Pons (tissue), 1 donor: ENCODE measurements at regions not wholly inside any gene's neighbourhood (a gene's known extent, or its start where the extent isn't known, plus 50 kb on each side); places are given as distances from the start of the nearest gene placed in this dataset.

Source experiments
- DNase-seq: peaks from one replicate; pipeline ENCODE4 v3.0.0-alpha.2; 2016; ENCODE audit warnings: low spot score

DNA sequence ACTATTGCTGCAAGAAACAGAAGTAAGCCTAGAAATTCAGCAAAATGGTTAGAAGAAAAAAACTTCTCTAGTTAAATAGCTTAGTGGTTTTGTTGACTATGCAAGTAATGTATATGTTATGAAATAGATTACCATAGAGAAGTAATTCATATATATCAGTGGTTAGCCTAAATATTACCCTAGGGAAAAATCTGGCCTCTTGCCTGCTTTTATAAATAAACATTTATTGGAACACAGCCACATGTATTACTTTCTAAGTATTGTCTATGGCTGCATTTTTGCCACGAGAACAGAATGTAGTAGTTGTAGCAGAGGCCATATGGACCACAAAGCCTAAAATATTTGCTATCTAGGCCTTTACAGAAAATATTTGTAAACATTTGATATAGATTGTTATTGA, 1471.7 kb upstream of the PRR20A start:
- no peak for DNase-seq

DNA sequence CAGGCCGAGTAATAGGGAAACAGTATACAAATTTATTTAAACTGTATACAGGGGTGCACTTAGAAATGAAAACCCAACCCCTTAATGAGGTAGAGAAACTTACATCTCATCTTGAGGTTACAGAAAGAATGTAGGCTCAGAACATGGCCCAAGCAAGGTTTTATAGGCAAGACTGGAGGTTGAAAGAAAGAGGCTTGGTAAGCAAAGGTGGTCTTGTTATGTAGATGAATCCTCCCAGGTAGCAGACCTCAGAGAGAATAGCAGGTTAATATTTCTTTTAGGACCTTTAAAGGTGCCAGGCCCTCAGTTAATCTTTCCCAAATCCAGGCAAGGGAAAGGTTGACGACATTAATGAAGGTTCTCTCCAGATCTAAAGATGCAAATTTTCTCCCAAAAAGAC, 1466.8 kb upstream of the PRR20A start:
- DNase-seq: no peak

DNA sequence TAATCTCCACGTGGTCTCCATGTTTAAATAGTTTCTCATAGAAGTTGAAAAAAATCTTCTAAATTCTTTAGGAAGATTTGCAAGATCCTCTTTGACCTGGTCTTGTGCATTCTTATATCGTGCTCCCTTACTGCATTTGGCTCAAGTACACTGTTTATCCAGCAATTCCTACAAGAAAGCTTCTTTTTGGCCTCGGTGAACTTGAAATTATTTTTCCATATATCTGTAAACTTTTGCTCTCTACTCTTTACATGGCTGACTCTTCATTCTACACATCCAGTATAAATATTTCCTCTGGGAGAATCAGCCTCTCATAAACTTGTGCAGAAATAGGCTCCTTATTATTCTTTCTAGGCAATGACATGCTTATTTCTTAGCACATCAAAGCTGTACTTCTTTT, 1457.9 kb upstream of the PRR20A start:
- no peak for DNase-seq

DNA sequence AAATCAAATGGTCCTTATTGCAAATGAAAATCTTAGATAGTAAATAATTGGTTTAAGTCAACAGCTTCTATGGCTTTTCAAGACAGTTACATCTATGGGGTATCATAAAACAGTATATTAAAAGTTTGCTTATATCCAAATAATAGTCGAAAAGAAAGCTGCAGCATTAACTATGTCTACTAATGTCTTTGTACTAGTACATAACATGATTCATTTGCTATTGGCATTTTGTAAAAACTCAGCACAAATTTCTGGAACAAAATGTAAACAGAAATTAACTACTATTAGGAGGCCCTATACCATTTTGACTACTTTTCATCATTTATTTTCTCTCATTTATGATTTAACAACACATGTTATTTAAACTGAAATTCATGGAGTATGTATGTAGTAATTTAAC, 1435.2 kb upstream of the PRR20A start:
- no peak for DNase-seq

DNA sequence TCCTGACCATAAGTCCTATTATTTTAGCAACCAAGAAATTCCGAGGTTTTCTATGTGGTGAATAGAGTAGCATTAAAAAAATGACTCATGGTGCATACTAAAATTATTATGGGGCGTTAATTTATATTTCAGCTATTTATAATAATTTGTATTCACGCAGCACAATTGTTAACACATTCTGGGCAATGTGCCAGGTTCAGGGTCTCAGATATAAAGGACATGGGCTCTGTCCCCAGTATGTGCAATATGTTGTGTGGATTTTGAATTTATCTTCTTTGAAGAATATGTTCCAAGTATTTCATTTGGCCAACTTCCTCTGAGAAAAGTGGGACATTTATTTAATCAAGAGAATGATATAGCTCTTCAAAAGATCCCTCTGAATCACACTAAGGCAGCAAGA, 1434.7 kb upstream of the PRR20A start:
- DNase-seq: no peak

DNA sequence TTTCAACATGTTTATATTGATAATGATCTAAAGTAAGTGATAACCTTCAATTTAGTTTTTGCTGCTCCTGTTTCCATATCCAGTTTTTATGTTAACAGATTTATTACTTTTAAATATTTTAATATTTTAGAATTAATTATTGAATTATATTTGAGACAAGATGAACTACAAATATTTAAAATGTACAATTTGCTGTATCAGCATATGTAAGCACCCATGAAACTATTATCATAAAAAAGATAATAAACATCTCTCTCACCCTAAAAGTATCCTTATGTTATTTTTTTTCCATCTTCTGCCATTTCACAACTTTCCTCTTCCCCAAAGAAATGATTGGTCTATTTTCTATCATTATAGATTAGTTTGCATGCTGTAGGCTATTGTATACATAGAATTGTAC, 1426.6 kb upstream of the PRR20A start:
- no peak for DNase-seq

DNA sequence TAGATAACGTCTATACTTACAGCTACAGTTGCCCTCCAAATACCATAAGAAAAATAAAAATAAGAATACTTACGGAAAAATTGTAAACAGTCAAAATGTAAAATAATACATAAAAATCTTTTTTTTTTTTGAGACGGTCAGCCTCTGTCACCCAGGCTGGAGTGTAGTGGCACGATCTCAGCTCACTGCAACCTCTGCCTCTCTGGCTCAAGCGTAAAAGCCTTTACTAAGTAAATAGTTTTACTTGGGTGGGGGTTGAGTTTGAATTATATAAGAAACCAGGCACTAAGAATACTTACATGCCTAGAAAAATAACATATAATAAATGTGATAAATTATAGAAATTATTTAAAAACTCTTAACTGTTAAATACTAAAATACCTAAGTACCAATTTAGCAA, 1413.0 kb upstream of the PRR20A start:
- no peak for DNase-seq

DNA sequence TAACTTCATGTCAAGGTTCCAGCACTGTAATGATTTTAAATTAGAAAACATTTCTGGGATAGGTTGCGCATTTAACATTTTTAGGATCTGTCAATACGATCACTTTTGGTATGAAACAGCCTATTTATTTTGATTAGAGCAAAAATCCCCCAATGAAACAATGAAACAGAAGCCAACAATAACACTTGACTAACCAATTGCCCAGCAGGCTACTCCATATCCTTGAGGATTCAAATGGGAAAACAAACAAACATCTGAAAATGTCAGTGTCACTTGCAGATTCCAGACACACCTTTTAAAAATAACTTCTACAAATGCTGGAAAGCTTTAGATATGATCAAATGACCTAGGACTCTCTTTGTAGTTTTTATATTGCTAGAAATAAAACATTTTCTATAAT, 1412.5 kb upstream of the PRR20A start:
- DNase-seq: no peak

DNA sequence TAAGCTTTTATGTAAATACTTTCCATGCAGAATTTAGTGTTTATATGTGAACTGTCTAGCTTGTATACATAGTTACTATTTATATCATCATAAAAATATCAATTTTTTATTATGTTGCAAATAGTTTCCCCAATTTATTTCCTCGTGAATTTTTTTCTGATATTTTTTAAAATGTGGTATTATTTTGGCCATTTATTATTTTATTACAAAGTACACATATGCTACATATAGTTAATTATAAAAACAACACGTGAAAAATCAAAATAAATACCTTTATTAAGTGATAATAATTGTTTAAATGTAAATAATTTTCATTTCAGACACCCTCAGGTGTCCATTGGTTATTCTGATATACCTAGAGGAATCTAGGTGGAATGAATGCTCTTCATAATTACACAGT, 1394.9 kb upstream of the PRR20A start:
- no peak for DNase-seq

DNA sequence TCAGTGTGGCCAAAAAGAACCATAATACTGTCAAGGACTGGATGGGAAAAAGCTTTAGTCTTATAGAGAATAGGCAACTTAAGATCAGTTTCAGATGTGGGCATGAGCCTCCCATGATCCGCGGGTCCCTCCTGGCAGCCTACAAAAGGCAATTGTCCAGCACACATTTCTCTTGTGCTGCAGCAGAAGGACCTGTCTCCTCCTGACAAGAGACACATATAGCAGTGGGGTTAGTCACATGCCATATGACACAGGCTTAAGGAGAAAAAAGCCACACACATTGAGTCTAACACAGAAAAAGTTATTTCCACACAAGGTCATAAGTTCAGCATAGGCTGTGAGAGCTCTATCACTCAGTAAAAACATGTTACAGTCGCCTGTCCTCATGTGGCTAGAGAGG, 1378.7 kb upstream of the PRR20A start:
- no peak for DNase-seq

DNA sequence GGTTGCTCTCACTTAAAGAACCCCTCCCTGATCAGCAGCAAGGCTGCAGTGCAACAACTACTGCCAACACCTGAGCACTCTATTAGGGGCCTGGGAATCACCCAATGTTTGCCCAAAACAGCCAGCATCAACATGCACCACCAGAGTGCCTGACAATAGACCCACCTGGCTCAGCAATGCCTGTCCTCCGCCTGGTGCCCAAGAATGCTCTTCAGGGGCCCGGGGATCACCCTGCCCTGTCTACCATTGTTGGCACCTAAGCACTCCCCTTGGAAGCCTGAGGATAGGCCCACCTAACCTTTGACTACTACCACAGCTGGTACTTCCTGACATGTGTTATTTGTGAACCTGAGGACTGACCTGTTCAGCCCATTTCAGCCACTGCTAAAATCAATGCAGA, 1363.1 kb upstream of the PRR20A start:
- DNase-seq: no peak

DNA sequence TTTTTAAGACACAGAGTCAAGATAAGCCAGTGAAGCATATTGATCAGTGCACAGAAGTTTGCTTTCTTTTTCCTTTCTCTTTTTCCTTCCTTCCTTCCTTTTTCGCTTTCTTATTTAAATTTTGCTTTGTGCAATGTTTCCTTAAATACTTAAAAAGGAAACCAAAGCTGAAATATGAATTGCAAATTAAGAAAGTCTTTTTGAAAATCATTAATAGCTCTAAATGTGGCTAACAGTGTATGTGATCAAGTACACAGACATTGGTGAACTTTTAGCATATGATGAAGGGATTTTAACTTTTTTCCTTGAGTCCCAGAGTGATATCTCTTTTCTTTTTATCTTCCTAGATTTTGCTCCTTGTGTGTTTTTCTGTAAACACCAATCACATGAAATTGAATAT, 1356.9 kb upstream of the PRR20A start:
- no peak for DNase-seq

DNA sequence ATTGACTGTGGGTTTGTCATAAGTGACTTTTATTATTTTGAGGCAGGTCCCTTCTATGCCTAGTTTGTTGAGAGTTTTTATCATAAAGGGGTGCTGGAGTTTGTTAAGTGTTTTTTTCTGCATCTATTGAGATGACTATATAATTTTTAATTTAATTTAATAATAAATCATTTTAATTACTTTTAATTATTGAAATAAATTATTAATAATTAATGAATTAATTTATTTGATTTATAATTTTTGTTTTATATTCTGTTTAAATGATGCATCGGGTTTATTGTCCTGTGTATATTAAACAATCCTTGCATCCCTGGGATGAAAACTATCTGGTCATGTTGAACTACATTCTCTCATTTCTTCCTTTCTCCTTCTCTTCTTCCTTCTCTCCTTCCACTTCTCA, 1352.2 kb upstream of the PRR20A start:
- DNase-seq: no peak

DNA sequence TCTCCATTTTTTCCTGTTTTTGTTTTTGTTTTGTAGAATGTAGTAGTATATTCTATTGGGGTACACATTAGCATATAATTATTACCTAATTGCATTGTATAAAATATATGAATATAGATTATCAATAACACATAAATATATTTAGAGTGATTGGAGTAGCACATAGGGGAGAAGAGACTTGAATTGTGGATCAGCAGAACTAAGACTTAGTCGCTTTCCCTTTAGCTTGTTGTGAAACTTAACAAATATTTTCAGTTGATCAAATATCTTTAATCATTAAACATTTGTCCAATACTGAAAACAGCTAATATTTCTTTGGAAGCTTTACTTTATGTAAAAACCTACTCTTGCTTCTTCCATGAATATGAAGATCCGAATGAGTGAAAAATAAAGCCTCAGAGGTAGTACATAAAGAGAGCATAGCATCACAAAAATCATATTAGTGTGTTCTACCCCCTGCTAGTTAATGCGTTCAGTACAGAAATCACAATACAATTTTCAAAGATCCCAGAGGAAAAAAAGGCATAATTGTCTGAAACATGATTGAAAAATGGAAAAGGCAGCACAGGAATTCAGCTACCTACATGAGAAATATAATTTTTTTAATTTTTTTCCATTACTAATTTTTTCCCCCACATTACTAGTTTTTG, 1348.0 kb upstream of the PRR20A start:
- DNase-seq: no peak

DNA sequence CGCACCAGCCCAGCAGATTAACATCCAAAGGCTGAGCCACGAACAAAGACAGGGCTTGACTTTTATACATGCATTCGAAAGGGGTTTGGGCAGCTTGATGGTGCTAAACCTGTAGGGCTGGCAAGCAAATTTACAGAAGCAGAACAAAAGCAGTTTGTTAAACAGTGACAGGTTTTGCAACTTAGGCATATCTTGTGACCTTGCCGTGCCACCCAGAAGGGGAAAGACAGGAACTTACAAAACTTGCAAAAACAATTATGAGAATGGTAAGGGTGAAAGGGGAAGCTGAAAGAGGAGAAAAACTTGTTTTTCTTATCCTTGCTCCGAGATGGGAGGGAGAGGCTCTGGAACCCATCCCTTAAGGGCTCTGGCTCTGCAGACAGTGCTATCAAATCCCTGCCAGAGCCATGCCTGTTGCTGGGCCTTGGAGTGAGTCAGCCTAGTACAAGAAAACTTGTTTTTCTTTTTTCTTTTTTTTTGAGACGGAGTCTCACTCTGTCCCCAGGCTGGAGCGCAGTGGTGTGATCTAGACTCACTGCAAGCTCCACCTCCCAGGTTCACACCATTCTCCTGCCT, 1325.2 kb upstream of the PRR20A start:
- no peak for DNase-seq

DNA sequence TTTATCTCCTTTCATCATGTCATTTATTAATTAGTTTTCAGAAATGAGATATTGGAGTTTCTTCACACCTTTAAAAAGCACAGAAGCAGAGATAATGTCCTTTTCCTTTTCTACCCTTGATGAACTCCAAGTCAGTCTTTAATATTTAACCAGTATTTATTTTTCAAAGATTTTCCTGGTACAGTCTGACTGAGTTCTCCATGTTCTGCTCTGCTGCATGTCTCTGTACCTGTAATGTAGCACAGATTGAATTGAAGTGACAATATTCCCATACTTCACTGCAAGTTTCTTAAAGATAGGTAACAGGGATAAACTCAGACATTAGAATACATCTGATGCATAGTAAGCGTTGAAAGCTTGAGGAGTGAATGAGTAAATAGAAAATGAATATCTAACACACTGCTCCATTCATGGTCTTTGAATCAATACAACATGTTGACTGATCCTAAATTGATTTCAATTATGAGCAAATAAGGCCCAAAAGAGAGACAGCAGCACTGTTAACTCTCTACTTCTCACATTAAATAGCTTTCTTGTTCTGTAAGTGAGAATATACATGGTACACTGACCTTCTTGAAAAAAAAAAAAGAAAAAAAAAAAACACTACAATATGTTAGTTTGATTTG, 1323.6 kb upstream of the PRR20A start:
- DNase-seq: no peak

DNA sequence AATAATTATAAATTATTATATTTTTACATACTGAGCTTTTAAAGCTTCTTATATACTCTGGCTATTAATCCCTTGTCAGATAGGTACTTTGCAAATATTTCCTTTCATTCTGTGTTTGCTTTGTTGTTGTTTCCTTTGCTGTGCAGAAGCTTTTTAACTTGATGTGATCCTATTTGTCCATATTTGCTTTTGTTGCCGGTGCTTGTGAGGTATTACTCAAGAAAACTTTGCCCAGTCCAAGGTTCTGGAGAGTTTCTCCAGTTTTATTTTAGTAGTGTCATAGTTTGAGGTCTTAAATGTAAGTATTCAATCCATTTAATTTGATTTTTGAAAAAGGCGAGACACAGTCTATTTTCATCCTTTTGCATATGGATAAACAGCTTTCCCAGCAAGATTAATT, 1319.9 kb upstream of the PRR20A start:
- DNase-seq: no peak

DNA sequence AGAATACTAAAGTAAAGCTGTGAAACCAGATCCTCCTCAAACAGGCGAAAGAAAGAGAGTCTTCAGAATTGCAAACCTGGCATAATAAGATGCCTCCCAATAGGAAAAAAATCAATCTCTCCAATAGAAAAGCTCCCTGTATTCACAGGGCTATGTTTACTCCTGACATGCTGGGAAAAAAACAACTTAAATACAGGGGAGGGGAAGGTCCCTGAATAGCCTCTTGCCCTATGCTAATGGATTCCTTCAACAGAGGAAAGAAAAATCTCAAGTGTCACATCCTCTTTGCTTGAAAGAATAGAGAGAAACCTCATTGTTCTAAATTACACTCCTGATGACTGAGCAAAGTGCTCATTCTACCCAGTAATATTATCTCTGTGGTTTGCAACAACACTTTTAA, 1271.1 kb upstream of the PRR20A start:
- no peak for DNase-seq

DNA sequence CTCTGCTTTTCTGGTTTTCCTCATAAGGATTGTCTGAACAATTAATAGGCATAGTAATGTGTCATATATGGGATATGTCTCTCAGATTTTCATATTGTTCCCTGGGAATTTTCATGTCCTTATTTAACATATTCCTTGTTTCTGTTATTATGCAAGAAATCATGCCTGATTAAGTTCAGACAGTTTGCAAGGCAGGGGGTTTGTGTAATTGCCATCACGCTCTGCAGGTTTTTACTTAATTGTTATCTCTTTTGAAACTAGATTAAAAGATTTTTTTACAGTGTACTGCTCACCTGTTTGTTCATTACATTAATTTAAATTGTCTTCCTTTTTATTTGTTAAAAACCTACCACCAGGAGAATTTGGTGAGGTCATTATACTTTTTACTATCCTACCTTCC, 1253.2 kb upstream of the PRR20A start:
- no peak for DNase-seq

DNA sequence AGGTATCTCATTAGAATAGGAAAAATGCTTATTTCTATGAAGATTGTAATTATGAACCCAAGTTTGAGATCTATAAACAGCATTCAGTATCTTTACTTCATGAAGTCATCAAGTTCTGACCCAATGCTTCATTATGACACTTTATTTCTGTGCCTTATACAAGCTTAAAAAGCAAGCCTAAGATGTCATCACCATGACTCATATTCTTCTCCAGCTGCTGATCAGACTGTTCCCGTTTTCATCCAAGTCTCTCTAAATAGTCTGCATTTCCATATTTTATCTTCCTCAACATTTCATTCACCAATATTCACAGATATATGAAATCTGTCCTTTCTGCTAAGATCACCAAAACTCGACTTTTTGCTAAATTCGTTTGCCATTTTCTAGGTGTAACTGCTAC, 1247.2 kb upstream of the PRR20A start:
- DNase-seq: peak; percentile 9

DNA sequence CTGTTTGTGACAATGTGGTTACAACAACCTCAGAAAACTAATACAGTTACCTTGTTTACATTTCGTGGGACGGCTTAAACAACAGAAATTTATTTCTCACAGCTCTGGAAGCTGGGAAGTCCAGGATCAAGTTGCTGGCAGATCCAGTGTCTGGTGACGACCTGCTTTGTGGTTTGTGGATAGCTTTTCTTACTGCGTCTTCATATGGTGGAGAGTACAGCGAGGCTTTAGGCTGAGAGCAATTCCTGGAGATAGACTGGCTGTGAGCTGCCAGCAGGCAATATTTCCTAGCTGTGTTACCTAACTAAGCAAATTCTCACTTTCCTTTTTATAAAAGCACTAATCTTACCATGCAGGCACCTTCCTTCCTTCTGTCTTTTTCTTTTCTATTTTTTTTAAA, 1203.5 kb upstream of the PRR20A start:
- DNase-seq: no peak

DNA sequence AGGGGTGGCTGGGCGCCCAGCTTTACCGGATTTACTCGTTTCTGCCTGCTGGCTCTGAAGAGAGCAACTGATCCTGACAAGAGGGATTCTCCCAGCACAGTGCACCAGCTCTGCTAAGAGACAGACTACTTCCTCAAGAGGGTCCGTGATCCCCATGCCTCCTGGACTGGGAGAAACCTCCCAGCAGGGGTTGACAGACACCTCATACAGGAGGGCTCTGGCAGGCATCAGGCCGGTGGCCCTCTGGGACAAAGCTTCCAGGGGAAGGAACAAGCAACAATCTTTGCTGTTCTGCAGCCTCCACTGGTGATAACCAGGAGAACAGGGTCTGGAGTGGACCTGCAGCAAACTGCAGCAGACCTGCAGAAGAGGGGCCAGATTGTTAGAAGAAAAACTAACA, 1192.5 kb upstream of the PRR20A start:
- DNase-seq: no peak

DNA sequence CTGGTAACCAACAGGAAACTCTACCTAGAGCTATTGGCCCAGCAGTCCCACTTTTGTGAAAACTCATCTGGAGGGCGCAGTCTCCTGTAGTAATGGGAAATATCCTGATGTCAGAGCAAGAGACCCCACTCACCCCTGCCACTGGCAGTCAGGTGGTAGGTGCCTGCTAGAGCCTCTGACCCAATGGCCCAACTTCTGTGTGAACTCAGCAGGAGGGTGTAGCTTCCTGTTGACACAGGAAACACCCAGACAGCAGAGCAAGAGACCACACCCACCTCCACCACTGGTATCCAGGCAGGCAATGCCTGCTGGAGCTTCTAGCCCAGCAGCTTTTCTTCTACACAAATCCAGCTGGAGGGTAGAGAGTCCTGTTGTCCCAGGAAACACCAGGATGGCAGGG, 1176.8 kb upstream of the PRR20A start:
- no peak for DNase-seq

DNA sequence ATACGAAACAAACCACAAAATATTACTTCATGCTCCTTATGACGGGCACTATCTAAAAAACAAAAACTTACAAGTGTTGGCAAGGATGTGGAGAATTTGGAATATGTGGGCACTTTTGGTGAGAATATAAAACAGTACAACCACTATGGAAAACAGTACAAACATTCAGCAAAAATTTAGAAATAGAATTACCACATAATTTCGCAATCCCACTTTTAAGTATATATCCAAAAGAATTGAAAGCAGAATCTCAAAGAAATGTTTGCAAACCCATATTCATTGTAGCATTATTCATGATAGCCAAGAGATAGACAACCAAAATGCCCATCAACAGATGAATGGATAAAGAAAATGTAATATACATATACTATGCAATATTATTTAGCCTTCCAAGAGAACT, 1173.7 kb upstream of the PRR20A start:
- no peak for DNase-seq
